GM18858 (cell line): ENCODE measurements at regions not wholly inside any gene's neighbourhood (a gene's known extent, or its start where the extent isn't known, plus 50 kb on each side); places are given as distances from the start of the nearest gene placed in this dataset.
"Not testable (repeated sequence)": the region's sequence is repeated elsewhere in the genome, so short reads cannot be mapped to it uniquely, and the experiment has no call there.

ENCODE experiments used
- ATAC-seq: cut with Tn5 transposase; IDR thresholded peaks from one replicate; pipeline ENCODE4 v1.9.1; 2021; ENCODE audit not compliant: unreplicated experiment

GRCh38 chr6:12348530-12349511, 58.7 kb downstream of the EDN1 start:
- no peak for ATAC-seq

- ATAC-seq = no peak
Observed at GRCh38 chr6:12350644-12351170, 60.5 kb downstream of the EDN1 start.

GRCh38 chr6:12351672-12352071, 61.5 kb downstream of the EDN1 start:
- ATAC-seq = no peak

- no peak for ATAC-seq
Observed at GRCh38 chr6:12353731-12354130, 63.6 kb downstream of the EDN1 start.

GRCh38 chr6:12354499-12354898, 64.3 kb downstream of the EDN1 start:
- ATAC-seq = no peak

- ATAC-seq = no peak
Observed at GRCh38 chr6:12355354-12355753, 65.2 kb downstream of the EDN1 start.

GRCh38 chr6:12356431-12356830, 66.3 kb downstream of the EDN1 start:
- ATAC-seq = no peak

- peak; percentile 75 for ATAC-seq
Observed at GRCh38 chr6:12356983-12357972, 67.1 kb downstream of the EDN1 start.

GRCh38 chr6:12359036-12359435, 68.9 kb downstream of the EDN1 start:
- no peak for ATAC-seq

GRCh38 chr6:12361042-12361765, 71.0 kb downstream of the EDN1 start:
- no peak for ATAC-seq

- not testable (repeated sequence) for ATAC-seq
Observed at GRCh38 chr6:12363277-12363650, 73.1 kb downstream of the EDN1 start.

- ATAC-seq = peak; percentile 64
Observed at GRCh38 chr6:12363651-12364381, 73.7 kb downstream of the EDN1 start.

- ATAC-seq = no peak
Observed at GRCh38 chr6:12364621-12365020, 74.5 kb downstream of the EDN1 start.

GRCh38 chr6:12366731-12367130, 76.6 kb downstream of the EDN1 start:
- no peak for ATAC-seq

- no peak for ATAC-seq
Observed at GRCh38 chr6:12367412-12367811, 77.3 kb downstream of the EDN1 start.

GRCh38 chr6:12369355-12369754, 79.2 kb downstream of the EDN1 start:
- ATAC-seq = no peak

GRCh38 chr6:12369781-12370262, 79.7 kb downstream of the EDN1 start:
- ATAC-seq = peak; percentile 55

GRCh38 chr6:12371151-12371550, 81.0 kb downstream of the EDN1 start:
- no peak for ATAC-seq

- no peak for ATAC-seq
Observed at GRCh38 chr6:12371641-12372146, 81.5 kb downstream of the EDN1 start.

- ATAC-seq = no peak
Observed at GRCh38 chr6:12379181-12379580, 89.0 kb downstream of the EDN1 start.
